T1000 (cell line): ENCODE measurements at regions not wholly inside any gene's neighbourhood (a gene's known extent, or its start where the extent isn't known, plus 50 kb on each side); places are given as distances from the start of the nearest gene placed in this dataset.

ENCODE experiments used
- DNase-seq: peaks from one replicate; lab custom pipeline; 2025; ENCODE audit warnings: mixed read lengths; lab: John Stamatoyannopoulos, UW

DNA sequence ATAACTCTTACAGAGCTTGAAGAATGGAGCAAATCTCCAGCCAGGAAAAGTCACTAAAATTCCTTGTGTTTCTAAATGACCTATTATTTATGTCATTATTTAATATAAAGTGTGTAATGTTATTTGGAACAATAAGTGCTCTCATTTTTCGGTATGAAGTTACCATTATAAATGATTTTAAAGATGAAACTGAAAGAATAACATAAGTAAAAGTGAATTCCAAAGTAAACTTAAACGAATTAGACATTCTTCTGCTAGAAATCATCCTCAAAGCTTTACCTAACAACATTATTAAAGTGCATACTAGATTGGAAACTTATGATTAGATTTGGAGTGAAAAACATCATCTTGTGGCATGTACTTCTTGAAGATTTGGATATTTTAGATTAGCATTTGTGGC, 897.2 kb upstream of the CDH2 start:
- DNase-seq, result no peak

DNA sequence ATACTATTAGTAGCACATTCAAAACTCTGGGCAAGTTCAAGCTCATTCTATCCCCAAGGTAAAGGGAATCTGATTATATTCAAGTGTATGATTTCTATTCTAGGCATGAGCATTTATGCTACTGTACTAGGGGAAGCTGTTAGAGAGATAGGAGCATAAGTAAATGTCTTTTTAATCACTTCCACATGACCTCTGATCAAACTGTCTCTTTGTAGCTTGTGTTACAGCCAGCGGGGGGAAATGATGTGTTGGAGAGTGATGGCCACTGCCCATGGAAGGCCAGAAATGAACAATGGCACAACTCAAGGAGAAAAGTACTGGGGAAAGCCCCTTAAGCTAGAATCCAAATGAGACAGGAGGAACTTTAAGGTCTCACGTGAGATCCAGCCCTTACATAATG, 894.9 kb upstream of the CDH2 start:
- no peak for DNase-seq

DNA sequence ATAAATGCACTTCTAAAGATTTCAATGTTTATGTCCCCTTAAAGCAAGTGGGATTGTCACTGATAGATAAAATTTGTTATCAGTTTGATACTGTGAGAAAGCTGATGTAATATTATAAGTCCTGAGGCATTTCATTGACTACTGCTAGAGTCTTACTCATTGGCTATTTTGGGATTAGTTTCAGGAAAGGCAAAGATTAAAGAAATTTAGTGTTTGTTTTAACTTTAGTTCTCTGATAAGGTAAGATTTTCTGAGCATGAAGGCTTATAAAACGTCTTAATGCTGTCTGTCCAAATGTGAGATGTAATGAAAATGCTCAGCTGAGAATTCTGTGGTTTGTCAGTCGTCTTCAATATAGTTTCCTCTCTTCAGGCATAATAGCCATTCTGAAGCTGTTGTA, 886.4 kb upstream of the CDH2 start:
- no peak for DNase-seq

DNA sequence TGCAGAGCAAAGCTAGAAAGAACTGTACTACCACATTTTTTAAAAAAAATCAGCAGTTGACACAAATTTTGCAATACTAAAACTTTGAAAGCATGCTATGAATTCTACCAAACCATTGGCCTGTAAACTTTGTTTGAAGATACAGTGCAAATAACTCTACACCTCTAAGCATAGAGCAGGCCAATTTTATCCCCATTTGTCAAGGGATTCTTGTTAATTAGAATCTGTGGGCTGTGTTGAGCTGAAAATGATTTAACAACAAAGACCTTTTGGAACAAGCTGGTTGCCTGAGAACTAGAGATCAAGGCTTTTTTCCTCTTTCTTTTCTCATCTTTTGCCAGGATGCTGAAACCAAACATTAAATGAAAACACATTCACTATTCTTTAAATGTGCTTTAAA, 886.0 kb upstream of the CDH2 start:
- DNase-seq, result no peak

DNA sequence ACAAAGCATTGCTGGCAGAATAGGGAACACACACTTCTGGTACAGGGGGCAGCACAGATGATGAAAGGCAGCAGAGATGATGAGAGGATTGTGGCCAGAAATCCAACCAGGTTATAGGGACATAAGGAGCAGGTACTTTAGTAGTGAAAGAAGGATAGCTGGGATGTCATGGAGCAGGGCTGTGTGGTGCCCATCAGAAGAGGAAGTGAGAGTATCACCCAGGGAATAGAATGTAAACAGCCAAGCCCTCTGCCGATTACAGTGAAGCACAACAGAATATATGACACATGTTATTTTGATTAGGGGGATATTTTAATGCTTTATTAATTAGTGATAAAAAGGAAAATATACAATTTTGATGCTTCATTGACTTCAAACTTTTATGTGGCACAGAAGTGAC, 883.4 kb upstream of the CDH2 start:
- DNase-seq, result no peak

DNA sequence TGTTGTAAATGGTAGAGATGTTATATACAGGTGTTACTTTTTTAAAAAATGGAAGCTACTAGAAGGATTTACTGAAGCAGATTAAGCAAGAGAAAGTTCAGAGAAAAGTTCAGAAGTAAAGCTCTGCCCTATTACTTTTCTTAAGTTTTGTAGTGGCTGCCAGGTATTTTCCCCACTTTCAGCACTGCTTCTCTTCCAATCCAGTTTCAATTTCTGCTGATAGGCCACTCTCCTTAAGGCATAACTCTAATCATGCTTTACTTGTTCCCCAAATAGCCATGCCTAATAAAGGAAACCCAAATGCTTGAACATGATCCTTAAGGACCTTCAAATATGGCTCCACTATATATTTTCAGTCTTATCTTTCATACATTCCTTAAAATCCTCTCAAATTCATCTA, 880.8 kb upstream of the CDH2 start:
- no peak for DNase-seq

DNA sequence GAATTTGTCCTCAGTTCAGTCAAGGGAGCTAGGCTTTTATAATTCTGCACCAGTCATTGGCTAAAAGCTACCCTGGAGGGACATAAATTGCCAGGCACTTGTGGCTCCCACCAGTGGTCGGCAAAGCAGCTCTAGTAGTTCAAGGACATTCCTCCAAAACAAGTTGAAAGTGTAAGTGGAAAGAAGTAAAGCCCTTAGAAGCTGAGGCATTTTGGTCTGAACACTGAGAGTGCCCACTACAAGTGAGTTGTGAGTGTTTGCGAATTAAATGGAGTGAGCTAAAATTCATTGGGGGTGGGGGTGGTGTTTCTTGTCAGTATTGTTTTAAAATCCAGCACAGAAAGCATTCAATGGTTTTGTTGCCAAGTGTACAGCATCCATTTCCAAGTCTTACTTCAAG, 879.9 kb upstream of the CDH2 start:
- DNase-seq, result no peak

DNA sequence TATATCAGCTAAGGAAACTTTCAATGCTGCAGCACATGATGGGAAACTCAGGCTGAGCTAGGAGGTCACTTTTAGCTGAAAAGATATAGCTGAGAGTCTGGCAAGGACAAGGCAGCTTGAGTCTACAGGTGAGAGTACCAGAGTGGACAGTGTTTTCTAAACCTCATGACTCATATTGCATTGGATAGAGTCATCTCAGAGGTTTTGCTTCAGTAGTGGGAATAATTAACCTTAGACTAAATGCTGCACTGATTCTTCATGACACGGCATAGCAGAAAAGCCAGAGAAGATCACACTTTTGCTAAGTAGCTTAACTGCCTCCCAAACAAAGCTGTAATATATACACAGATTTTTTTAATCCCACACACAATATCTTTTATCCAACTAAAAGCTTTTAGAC, 865.0 kb upstream of the CDH2 start:
- DNase-seq, result no peak

DNA sequence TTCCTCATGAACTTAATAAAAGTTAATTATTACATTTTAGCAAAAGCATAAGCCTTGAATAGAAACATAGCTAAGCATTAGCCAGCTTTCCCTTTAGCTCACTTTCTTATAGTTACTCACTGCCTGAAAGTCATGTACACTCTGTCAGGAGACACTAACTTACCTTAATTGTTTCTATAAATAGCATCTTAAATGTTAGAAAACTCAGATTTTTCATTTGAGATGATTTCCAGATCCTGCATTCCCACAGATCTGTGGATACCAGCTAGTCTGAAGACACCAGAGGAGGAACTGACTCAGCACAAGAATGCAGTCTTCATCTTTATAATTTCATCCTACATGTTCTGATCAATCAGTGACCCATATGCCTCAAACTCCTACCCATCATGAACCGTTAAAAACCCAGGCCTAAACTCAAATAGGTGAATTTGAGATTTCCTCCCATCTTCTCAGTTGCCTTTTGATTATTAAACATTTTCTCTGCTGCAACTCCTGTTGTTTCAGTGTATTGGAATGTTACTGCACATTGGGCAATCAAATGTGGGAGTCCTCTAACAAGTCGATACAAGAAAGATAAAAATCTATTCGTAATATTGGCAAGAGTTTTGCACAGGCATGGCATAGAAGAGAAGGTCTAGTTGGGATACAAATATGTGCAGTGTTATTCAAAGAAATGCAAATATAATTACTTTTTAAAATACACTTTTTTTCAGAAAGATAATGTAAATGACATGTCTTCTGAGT, 857.4 kb upstream of the CDH2 start:
- no peak for DNase-seq

DNA sequence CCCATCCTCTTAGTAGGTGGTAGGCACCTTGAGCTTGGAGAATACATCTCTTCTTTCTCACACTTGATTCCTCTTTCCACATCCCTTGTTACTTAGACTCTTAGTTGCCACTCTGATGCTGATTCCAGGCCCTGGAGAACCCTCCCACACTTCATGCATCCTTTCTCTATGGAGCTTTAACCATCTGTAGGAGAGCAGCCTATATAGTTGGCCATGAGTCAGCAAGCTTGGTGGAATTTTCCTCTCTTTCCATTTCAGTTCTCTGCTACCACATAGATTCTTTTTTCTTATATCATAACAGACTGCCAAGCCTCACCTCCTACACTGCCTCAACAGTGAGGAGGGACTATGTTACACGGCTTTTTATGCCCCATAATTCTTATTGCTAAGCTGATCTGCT, 851.6 kb upstream of the CDH2 start:
- no peak for DNase-seq

DNA sequence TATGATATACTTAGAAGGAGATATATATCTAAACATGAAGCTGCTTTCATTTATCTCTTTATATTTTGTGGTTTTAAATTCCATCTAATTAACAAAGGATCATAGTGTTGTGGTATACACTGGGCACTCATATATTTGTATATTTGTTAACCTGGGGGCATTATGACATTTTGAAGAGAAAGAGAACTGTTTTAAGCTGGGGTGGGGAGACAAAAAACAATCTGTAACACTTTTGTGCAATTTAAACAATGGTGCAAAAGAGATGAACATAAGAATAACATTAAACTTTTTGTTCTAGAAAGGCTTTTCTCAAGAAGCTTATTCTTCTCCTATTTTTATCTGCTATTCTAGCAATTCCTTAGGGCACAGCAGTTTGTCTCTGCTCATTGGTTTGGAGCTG, 842.0 kb upstream of the CDH2 start:
- DNase-seq, result no peak

DNA sequence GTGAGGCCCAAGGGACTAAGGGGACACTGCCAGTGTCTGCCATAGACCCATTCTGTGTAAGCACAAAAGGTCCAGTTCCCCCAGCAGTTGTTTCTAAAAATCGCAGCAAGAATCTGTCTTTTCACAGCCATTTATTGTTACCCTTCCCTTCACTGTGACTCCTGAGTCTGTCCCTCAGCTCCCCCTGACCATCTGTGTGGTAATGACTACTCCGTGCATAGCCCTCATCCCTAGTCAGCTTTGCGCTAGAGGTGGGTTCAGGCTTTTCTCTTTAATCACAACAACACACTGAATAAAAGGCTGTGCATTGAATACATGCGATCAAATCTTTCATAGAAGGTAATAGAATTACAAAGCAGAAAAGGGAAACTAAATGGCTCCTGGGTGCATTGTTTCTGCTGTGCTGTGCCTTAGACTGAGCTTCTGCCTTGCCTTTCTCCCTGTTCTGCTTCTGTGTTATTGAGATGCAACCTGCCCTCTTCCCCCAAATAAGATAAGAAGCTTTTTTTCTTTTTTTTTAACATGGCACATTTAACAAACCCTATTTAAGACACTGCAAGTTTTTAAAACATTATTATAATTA, 836.0 kb upstream of the CDH2 start:
- no peak for DNase-seq

DNA sequence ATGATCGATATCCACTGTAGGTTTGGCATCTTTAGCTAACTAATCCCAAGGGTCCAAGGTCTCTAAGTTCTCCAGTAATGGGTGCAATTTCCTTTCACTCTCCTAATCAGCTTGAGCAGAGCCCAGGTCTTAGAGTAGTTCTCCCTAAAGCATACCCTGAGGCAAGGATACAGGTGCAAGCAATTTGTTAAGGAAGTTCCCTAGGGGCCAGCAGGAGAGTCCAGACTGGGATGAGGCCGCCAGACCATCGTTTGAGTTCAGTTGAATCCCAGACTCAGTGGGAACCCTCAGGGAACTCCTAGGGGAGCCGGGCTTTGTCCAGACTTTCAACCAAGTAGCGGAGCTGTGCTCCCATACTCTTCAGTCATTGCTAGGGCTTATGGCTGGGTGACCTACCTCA, 835.4 kb upstream of the CDH2 start:
- no peak for DNase-seq

DNA sequence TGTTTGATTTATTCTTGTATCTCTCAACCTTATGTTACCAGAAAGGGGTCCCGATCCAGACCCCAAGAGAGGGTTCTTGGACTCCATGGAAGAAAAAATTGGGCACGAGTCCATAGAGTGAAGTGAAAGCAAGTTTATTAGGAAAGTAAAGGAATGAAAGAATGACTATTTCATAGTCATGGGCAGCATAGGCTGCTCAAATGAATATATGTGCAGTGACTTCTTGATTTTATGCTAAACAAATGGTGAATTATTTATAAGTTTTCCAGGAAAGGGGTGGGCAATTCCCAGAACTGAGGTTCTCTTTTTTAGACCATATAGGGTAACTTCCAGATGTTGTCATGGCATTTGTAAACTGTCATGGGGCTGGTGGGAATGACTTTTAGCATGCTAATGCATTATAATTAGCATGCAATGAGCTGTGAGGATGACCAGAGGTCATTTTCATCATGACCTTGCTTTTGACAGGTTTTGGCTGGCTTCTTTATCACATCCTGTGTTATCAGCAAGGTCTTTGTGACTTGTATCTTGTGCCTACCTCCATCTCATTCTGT, 832.4 kb upstream of the CDH2 start:
- no peak for DNase-seq

DNA sequence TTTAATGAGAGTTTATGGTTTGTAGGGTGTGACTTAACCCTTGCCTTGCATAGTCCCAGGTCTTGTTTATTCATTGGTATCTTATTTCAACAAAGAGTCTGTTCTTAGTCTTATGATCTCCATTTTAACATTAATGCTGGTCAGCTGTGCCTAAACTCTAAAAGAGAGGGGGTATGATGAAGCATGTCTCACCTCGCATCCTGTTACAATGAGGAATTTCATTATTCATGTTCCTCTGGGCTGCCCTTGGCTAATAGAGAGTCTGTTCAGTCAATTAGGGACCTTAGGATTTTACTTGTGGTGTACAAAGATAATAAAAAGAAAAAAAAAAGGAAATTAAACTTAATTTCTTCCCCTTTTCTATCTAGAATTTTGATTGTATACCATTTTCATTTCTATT, 831.9 kb upstream of the CDH2 start:
- no peak for DNase-seq

DNA sequence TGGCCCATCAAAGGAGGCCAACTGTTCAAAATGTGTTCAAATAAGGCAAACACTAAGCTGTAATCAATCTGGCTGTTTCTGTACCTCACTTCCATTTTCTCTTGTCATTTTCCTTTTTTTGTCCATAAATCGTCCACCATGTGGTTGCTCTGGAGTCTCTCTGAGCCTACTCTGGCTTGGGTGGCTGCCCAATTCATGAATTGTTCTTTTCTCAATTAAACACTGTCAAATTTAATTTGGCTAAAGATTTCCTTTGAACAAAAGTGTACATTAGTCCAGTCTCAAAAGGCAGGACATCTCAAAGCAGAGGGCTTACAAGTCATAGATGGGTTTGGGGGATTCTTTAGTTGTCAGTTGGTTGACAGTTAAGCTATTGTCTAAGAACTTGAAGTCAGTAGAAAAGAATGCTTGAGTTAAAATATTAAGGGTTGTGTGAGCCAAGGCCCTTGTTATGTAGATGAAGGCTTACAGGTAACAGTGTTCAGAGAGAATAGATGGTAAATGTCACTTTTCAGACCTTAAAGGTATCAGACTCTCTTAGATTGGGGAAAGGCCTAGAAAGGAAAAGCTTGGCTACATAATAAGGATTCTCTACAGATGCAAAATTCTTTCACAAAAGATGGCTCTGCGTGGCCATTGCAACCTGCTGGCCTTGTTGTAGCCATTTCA, 831.2 kb upstream of the CDH2 start:
- no peak for DNase-seq

DNA sequence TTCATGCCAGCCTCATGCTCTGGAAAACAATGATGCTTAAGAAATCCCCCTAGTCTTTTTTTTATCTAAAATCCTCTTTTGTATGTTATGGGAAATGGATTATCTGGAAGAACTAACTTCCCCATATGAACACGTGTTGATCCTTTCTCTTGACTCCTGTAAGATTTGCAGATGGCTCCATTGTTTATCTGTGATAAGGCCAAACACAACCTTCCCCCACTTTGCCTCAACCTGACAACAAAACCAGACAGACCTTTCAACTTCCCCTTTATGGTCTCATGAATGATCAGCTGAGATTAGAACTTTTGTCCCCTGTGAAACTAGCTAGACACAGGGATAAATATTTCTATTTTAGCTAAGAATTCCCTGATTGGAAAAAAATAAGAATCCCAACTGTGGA, 828.0 kb upstream of the CDH2 start:
- DNase-seq, result no peak

DNA sequence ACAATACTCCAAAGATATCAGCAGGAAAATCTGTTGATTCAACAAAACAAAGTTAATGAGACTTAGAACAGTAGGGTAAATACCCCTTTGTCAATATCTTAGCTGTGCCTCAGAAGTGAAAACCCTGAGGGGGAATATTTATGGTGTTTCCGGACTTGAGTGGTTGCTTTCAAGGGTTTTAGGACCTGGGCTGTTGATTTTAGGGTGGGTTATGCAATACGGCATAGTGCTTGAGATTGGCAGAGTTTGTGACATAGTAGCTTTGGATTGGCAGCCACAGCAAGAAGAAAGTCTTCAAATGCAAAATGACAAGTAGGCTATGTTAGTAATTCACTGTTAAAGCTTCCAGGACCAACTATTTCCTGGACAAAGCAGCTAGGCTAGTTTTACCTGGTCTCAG, 826.3 kb upstream of the CDH2 start:
- DNase-seq, result no peak

DNA sequence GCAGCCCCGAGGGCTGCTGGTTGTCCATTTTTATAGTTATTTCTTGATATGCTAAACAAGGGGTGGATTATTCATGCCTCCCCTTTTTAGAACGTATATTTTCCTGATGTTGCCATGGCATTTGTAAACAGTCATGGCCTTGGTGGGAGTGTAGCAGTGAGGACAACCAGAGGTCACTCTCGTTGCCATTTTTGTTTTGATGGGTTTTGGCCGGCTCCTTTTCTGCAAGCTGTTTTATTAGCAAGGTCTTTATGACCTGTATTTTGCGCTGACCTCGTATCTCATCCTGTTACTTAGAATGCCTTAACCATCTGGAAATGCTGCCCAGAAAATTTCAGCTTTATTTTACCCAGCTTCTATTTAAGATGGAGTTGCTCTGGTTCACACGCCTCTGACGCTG, 825.8 kb upstream of the CDH2 start:
- DNase-seq, result no peak

DNA sequence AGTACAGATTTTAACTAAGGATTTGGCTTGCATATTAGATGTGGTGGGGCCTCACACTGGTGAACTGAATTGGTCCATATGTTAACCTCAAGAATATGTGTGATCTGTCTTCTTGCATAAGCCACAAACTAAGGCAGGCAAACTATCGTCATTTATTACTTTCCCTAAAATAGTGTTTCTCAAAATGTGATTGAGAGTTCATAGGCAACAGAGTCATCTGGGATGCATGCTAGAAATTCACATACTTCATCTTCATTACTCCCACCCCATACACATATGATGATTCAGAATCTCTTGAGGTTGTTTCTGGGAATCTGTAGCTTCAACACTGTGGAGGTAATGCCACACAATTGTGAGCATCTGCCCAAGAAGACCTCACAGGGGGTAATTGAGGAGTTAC, 822.8 kb upstream of the CDH2 start:
- DNase-seq, result no peak

DNA sequence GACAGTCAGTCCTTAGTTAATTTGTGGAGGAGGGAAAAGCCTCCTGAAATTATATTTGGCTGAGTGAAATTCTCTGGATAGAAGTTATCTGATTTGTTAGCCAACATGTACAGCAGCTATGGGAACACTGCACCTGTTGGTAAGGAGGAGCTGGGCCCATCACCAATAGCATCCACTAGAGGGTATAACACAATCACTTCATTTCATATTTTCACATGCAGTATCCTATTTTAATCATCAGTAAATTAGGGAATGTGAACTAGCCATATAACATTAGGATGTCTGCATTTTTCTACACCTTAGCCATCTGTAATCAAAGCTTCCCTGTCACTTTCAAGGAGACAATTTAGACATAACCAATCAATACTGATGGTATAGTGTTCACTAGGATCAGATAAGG, 818.4 kb upstream of the CDH2 start:
- DNase-seq, result no peak

DNA sequence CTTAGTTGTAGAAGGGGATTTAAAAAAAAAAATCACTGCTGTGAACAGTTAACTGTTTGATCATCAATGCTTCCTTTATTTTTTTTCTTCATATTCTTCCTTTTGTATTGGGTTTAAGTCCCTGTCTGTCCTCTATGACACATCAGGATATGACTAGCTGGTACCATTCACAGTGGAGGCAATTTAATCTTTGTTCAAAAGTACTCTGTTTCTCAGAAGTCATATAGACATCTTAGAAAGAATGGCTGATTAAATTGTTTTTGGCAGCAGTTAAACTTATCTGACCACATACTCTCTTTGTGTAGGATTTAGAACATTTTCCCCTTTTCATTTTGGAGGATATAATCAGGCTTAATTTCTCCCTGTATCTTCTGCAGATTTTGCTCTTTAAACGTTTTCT, 807.8 kb upstream of the CDH2 start:
- no peak for DNase-seq

DNA sequence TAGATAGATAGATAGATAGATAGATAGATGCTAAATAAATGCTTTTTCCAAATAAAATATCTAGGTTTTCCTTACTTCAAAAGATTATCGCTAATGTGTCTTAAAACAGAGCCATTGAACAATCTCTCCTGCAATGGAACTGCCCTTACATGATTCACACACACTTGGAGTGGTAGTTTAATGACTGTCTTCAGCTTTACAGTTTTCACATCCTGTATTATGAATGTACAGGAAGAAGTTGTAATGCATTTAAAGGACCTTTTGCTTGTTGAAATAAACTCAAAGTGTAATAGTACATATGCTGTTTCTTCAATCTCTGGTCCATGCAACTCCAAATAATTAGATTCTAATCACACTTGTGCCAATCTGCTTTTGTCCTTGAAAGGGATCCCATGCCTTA, 797.6 kb upstream of the CDH2 start:
- DNase-seq, result no peak
